ENCODE measurements at regions not wholly inside any gene's neighbourhood (a gene's known extent, or its start where the extent isn't known, plus 50 kb on each side); places are given as distances from the start of the nearest gene placed in this dataset.

DNA sequence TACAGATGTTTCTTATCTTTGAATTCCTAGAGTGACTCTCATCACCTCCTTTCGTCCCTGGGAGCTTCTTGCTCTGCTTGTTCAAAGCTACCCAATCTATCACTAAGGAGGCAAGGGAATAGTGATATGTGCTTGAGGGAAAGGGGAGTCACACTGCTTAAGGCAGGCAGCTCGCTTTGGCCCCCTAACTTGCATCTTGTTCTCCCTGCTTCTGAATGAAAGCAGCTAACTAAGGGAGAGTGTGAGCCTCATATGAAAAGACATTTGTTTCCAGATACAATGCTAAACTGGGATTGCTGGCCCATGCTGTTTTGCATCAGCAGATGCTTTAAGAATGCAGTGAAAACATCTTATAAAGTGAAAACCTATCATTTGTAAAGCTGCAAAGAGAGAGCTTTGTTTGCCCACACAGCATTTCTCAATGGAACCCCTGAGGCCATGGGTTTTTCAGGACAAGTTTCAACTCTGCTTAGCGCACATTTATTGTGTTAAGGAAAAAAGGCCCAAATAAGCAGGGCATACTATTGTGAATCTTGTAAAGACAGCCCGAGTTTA, 367.9 kb upstream of the ADAMTSL1 start:
- DNase-seq (ENCODE audit: low read depth), result no peak
- TF ChIP-seq, protein P1, sequence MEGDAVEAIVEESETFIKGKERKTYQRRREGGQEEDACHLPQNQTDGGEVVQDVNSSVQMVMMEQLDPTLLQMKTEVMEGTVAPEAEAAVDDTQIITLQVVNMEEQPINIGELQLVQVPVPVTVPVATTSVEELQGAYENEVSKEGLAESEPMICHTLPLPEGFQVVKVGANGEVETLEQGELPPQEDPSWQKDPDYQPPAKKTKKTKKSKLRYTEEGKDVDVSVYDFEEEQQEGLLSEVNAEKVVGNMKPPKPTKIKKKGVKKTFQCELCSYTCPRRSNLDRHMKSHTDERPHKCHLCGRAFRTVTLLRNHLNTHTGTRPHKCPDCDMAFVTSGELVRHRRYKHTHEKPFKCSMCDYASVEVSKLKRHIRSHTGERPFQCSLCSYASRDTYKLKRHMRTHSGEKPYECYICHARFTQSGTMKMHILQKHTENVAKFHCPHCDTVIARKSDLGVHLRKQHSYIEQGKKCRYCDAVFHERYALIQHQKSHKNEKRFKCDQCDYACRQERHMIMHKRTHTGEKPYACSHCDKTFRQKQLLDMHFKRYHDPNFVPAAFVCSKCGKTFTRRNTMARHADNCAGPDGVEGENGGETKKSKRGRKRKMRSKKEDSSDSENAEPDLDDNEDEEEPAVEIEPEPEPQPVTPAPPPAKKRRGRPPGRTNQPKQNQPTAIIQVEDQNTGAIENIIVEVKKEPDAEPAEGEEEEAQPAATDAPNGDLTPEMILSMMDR (conservative IDR thresholded peaks at IDR 0.05; ENCODE audit: low read depth, low read length), result no peak
- no peak overlapping the region for H3K4me3 ChIP-seq (ENCODE audit: low read depth, low read length)

DNA sequence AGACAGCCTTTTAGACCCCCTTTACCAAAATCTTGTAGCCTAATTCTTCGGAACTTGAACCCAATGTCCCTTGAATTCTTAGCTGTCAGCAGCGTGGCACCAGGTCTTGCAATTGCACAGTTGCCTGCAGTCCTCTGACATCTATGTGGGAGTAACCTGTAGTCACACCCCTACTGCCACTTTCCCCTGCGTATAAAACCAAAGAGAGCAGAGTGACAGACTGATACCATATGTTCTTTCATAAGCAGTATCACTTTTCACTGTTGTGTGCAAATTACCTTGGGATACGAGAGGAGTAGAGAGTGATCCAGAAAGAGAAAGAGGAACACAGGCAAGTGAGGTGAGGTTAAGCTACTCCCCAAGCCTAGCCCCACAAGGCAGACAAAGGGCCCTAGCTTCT, 364.3 kb upstream of the ADAMTSL1 start:
- H3K4me3 ChIP-seq (ENCODE audit: low read depth, low read length), result no peak overlapping the region
- no peak for DNase-seq (ENCODE audit: low read depth)
- TF ChIP-seq, protein P1 (conservative IDR thresholded peaks at IDR 0.05; ENCODE audit: low read depth, low read length), result no peak

DNA sequence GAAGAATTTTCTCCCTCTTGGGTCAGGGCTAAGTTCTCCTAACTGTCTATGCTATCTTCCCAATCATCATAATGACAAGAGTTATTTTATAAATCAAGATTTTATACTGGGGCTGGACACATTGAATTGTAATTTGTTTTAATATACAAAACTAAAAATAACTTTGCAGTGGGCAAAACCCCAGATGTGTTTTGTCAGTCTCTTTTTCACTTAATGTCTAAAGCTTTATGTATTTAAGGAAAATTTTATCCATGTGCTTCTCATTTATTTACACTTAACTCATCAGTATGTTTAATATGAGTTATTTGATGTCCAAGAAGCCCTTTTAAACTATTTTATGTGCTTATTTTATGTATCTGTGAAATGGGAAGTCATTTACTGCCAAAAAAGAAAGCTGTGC, 362.8 kb upstream of the ADAMTSL1 start:
- DNase-seq (ENCODE audit: low read depth), result no peak
- TF ChIP-seq, protein P1 (conservative IDR thresholded peaks at IDR 0.05; ENCODE audit: low read depth, low read length), result no peak
- no peak overlapping the region for H3K4me3 ChIP-seq (ENCODE audit: low read depth, low read length)

DNA sequence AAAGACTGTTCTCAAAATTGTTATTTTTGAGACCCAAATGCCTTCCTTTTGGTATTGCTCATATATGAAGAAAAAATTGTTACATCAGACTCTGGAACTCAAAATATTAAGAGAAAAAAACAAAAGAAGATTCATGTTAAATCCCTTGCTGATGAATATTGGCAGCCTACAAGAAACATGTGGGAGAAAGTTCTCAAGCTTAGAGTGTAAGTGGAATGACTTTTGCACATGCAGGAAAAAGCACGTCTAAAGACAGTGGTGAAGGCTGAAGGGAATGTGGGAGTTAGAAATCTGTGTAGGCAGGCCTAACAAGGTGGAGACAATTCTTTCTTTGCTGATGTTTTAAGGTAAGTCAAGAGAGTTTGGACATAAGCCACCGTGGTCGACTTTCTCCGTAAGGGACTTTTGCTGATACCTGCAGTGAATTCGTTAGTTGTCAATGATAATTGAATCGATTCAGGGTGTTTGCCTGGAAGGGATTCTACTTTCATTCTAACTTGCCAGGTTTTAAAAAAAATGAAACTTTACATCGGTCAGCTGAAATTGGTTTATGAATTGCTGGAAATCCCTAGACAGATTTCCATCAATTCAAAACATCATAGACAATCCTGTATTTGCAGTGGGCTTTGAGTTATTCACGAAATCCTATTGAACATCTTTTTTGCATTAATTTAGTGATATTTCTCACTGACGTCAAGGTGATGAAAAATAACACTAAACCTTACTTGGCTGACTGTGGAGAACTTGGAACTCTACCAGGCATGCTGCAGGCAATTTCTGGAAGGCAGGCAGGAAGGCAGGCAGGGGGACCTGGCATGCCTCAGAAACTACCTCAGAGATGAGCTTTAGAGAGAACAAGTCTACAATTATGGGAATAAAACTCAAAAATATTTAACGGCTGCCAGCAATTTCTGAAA, 359.1 kb upstream of the ADAMTSL1 start:
- H3K4me3 ChIP-seq (ENCODE audit: low read depth, low read length), result no peak overlapping the region
- TF ChIP-seq, protein P1 (conservative IDR thresholded peaks at IDR 0.05; ENCODE audit: low read depth, low read length), result no peak
- DNase-seq (ENCODE audit: low read depth), result no peak

DNA sequence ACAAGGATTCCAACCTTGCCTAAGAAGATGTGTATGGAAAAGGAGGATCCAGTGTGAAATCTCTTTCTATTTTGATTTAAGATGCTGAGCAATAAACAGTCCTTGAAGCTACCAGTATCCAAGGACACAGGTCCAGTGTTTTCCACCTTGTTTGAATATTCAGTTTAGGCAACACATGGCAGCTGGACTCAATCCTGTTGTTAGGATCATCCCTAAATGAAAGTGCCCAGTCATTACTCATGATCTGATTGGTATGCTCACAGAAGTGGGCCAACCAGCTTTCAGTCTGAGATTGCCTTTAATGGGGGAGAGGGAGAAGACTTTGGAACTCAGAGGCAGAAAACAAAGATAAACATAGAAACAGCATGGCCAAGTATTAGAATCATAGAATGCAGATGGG, 355.7 kb upstream of the ADAMTSL1 start:
- DNase-seq (ENCODE audit: low read depth), result no peak
- H3K4me3 ChIP-seq (ENCODE audit: low read depth, low read length), result no peak overlapping the region
- TF ChIP-seq, protein P1 (conservative IDR thresholded peaks at IDR 0.05; ENCODE audit: low read depth, low read length), result no peak

DNA sequence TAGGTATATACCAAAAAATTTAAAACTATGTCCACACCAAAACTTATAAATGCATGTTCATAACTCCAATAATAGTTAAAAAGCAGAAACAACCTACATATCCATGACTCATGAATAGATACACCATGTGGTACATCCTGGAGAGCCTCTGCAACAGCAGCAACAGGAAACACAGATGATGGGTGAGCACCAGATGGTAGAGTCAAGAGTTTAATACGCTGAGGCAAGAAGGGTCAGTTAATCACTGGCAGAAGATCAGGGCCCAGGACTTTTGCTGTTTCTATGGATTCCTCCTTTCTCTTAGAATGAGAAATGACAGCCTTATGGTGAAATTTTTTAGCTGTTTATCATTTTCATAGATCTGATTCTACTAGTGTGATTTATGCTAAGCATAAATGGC, 351.8 kb upstream of the ADAMTSL1 start:
- no peak overlapping the region for H3K4me3 ChIP-seq (ENCODE audit: low read depth, low read length)
- TF ChIP-seq, protein P1 (conservative IDR thresholded peaks at IDR 0.05; ENCODE audit: low read depth, low read length), result no peak

More for the DNA sequence above, 351.8 kb upstream of the ADAMTSL1 start:
- DNase-seq (ENCODE audit: low read depth), result no peak

Data from epithelial cell of proximal tubule (primary cell).